Daoy (cell line): ENCODE measurements at regions not wholly inside any gene's neighbourhood (a gene's known extent, or its start where the extent isn't known, plus 50 kb on each side); places are given as distances from the start of the nearest gene placed in this dataset.

Source experiments
- DNase-seq: peaks from one replicate; pipeline ENCODE4 v3.0.0-alpha.2; 2015; ENCODE audit warnings: low read depth

GRCh38 chr5:146254223-146254622 lies 50.8 kb downstream of the RBM27 start:
- DNase-seq: no peak

- DNase-seq: no peak
Measured at GRCh38 chr5:146273109-146273508, 65.5 kb upstream of the POU4F3 start.

GRCh38 chr5:146283344-146283761 lies 55.3 kb upstream of the POU4F3 start:
- DNase-seq: peak; percentile 88

GRCh38 chr5:146284016-146284415 lies 54.6 kb upstream of the POU4F3 start:
- DNase-seq: peak; percentile 16
